ENCODE measurements at regions not wholly inside any gene's neighbourhood (a gene's known extent, or its start where the extent isn't known, plus 50 kb on each side); places are given as distances from the start of the nearest gene placed in this dataset. TPM values are rescaled to one million over a fixed set of nuclear protein-coding genes. Genes with fewer than 3 reads are reported as not detected.

DNA sequence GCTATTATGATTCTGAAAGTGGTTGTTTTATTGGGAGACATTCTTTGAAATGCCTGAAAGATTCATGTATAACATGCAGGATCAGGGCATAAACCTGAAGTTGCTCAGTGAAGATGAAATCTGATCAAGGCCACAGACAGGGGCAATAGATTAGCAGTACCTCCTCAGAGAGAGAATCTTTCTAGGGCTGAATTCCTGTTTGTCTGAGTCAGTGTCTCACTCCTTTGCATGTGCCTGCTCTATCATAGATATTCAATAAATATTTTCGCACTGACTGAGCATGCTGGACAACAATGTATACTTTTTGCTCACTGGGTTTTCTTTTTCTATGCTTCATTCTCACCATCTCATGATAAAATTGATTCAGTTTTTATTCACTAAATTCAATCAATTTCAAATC lies 49.8 kb upstream of the PFN2 start:
- H2AFZ ChIP-seq (ENCODE audit: low read length) = no peak overlapping the region
- H3K4me3 ChIP-seq (ENCODE audit: extremely low read depth in 1 of 4, insufficient read depth in 2 of 4, low read depth in 3 of 4, low read length in 4 of 4) = no peak overlapping the region
- H3K4ac ChIP-seq (replicated peaks; ENCODE audit: insufficient read length, low read depth, low read length) = no peak overlapping the region
- no peak overlapping the region for H4K91ac ChIP-seq (replicated peaks; ENCODE audit: insufficient read length, low read length)
- H3K79me1 ChIP-seq (ENCODE audit: low read depth, low read length) = no peaks in the 10 kb centered on the region
- H3K14ac ChIP-seq (ENCODE audit: insufficient read length) = no peak overlapping the region
- H3K79me2 ChIP-seq (ENCODE audit: control insufficient read depth in 1 of 2, insufficient read depth in 2 of 2, low read length in 2 of 2) = no peaks in the 10 kb centered on the region
- no peak overlapping the region for H4K5ac ChIP-seq (ENCODE audit: insufficient read length, low read depth, low read length)
- no peak overlapping the region for H4K8ac ChIP-seq (ENCODE audit: extremely low read depth, insufficient read depth, low read length)
- POLR2A ChIA-PET (ENCODE audit: partially characterized antibody) = interaction anchor here (1.6 kb wide), 1 partner anchor 11 kb away, joined by 4 read pairs; no protein-coding TSS in a partner anchor
- FAIRE-seq (no peak), DNase-seq (ENCODE audit: low read depth in 1 of 2, low spot score in 2 of 2) (no peak)
- CTCF ChIA-PET (ENCODE audit: partially characterized antibody) = interaction anchor here (1.2 to 2.8 kb wide), 2 partner anchors 14 to 107 kb away, joined by 3 to 12 read pairs; no protein-coding TSS in a partner anchor
- no peaks in the 10 kb centered on the region for H4K20me1 ChIP-seq (replicated peaks in 1 of 2; ENCODE audit: control insufficient read depth in 1 of 2, insufficient read depth in 2 of 2, low read length in 2 of 2)
- H3K27ac ChIP-seq (ENCODE audit: low read depth, low read length) = no peak overlapping the region
- 79% methylated on average over 1 of the region's 1 CpG; no CpG with 5 or more reads in 1 of the 2 experiments for WGBS, 2 experiments (ENCODE audit: extremely low coverage in 1 of 2, insufficient coverage in 1 of 2, insufficient read length in 1 of 2, insufficient replicate concordance in 2 of 2, low coverage in 1 of 2, low lambda C conversion rate in 2 of 2, missing lambda C conversion rate in 1 of 2)
- H3K36me3 ChIP-seq (ENCODE audit: control insufficient read depth in 2 of 4, insufficient read depth in 4 of 4, low read length in 3 of 4) = no peaks in the 10 kb centered on the region
- H2BK15ac ChIP-seq (ENCODE audit: low read length) = no peak overlapping the region
- H2BK5ac ChIP-seq (ENCODE audit: low read depth, low read length) = no peak overlapping the region
- TF ChIP-seq SIN3A (conservative IDR thresholded peaks at IDR 0.05 in 1 of 2, IDR thresholded peaks at IDR 0.05 in 1 of 2; ENCODE audit: low read depth in 1 of 2, low read length in 2 of 2) = no peak
- no peak for TF ChIP-seq YY1 (IDR thresholded peaks at IDR 0.05; ENCODE audit: low read depth, low read length)
- TF ChIP-seq ASH2L (IDR thresholded peaks at IDR 0.05; ENCODE audit: low read length) = no peak
- TF ChIP-seq BRCA1 (IDR thresholded peaks at IDR 0.05; ENCODE audit: low read depth, low read length) = no peak
- H3K27me3 ChIP-seq (replicated peaks in 1 of 4; ENCODE audit: control insufficient read depth in 3 of 4, extremely low read depth in 1 of 4, insufficient read depth in 3 of 4, low read length in 3 of 4) = no peaks in the 10 kb centered on the region
- no peak overlapping the region for H3K9ac ChIP-seq (replicated peaks in 1 of 4; ENCODE audit: extremely low read depth in 1 of 4, low read depth in 3 of 4, low read length in 3 of 4)
- no peak overlapping the region for H2BK12ac ChIP-seq (ENCODE audit: low read depth, low read length)
- H3K4me2 ChIP-seq (ENCODE audit: insufficient read depth in 1 of 2, low read depth in 2 of 2, low read length in 2 of 2) = no peak overlapping the region
- H3K23me2 ChIP-seq (ENCODE audit: low read depth, low read length) = no peaks in the 10 kb centered on the region
- no peak overlapping the region for H3K18ac ChIP-seq (ENCODE audit: extremely low read depth, low read length)
- H3K23ac ChIP-seq (ENCODE audit: insufficient read length) = no peak overlapping the region
- H3K9me3 ChIP-seq (ENCODE audit: insufficient read depth in 2 of 2, low read depth in 1 of 2, low read length in 1 of 2) = no peaks in the 10 kb centered on the region
- no peak overlapping the region for H2AK5ac ChIP-seq (ENCODE audit: low read depth, low read length)
- H3K4me1 ChIP-seq (replicated peaks in 1 of 4; ENCODE audit: control insufficient read depth in 3 of 4, insufficient read depth in 4 of 4, low read length in 3 of 4) = peaks cover 0 to 8% (median 4%) of the 10 kb centered on the region in 4 experiments; a peak in 5 of 7 replicates
- H2BK120ac ChIP-seq (replicated peaks; ENCODE audit: low read depth, low read length) = no peak overlapping the region
- H3K56ac ChIP-seq (replicated peaks; ENCODE audit: insufficient read length, low read depth, low read length) = no peak overlapping the region
- H2BK20ac ChIP-seq (ENCODE audit: low read length) = no peak overlapping the region

Small RNAs in the stretch of these regions (small RNA-seq; reads per million reads assigned to genes)
- gene RF00004 (ENCODE audit: insufficient read depth) (not detected), gene RPL32P9 (ENCODE audit: insufficient read depth) (not detected)
